GM23338 (cell line): ENCODE measurements at regions not wholly inside any gene's neighbourhood (a gene's known extent, or its start where the extent isn't known, plus 50 kb on each side); places are given as distances from the start of the nearest gene placed in this dataset.

Source experiments
- CTCF ChIP-seq, 2 experiments: fragments of 200-600 bp in 1 of 2; sonication (generic) in 1 of 2; conservative IDR thresholded peaks; 2 replicates each; pipeline versions ENCODE4 v1.5.1 to v1.6.1; 2016 to 2017; ENCODE audit warnings: antibody characterized with exemption in 2 of 2, low read depth in 2 of 2, mild to moderate bottlenecking in 2 of 2, moderate library complexity in 1 of 2
- EZH2 ChIP-seq: fragments of 200-600 bp; sonication (generic); IDR thresholded peaks from one replicate; pipeline ENCODE4 v1.8.0; 2017; ENCODE audit warnings: antibody characterized with exemption, mild to moderate bottlenecking, low read depth; ENCODE audit not compliant: unreplicated experiment
- EZH2phosphoT487 ChIP-seq: fragments of 200-600 bp; sonication (generic); IDR thresholded peaks from one replicate; pipeline ENCODE4 v1.8.1; 2018; ENCODE audit warnings: antibody characterized with exemption; ENCODE audit not compliant: unreplicated experiment
- POLR2AphosphoS5 ChIP-seq: IDR thresholded peaks from 2 replicates; pipeline ENCODE4 v1.6.1; 2016; ENCODE audit warnings: antibody characterized with exemption, low read depth

GRCh38 chr9:129321286-129322021 is 143.4 kb upstream of the IER5L start:
- TF ChIP-seq EZH2phosphoT487 (no peak), CTCF (conservative IDR thresholded peaks at IDR 0.05; ENCODE audit: low read depth in 2 of 2) (no peak), POLR2AphosphoS5 (no peak), EZH2 (no peak)
